H1 (cell line): ENCODE measurements at regions not wholly inside any gene's neighbourhood (a gene's known extent, or its start where the extent isn't known, plus 50 kb on each side); places are given as distances from the start of the nearest gene placed in this dataset.

Experiments used
- CTCF ChIA-PET: fragments of 300-600 bp; sonication (Branson Sonifier 250); formaldehyde crosslinking; loops from one replicate; lab custom pipeline; 2021; ENCODE audit not compliant: partially characterized antibody; lab: Charles Lee
- POLR2A ChIA-PET: fragments of 300-600 bp; sonication (Branson Sonifier 250); formaldehyde crosslinking; loops from one replicate; lab custom pipeline; 2021; ENCODE audit warnings: inconsistent platforms; ENCODE audit not compliant: partially characterized antibody; lab: Charles Lee
- DNase-seq, 2 experiments: peaks; one replicate each; pipeline versions ENCODE4 v3.0.0 to v3.0.0-alpha.2; 2010 to 2022; ENCODE audit warnings: low spot score in 2 of 2, low read depth in 1 of 2, mixed read lengths in 1 of 2
- FAIRE-seq: peaks from 2 replicates; lab custom pipeline; 2011; peaks lifted over from hg19 to GRCh38; lab: Jason Lieb, UNC
- H2AFZ ChIP-seq: 2 replicates; pipeline ENCODE4 v1.8.1; 2012; ENCODE audit warnings: low read length, inconsistent platforms
- H2AK5ac ChIP-seq: 2 replicates; pipeline ENCODE4 v1.6.1; 2013; ENCODE audit warnings: low read depth, low read length
- H2BK120ac ChIP-seq: replicated peaks from 2 replicates; pipeline ENCODE3; 2013; ENCODE audit warnings: low read depth, low read length, inconsistent platforms
- H2BK12ac ChIP-seq: 2 replicates; pipeline ENCODE4 v1.6.1; 2013; ENCODE audit warnings: low read depth, low read length
- H2BK15ac ChIP-seq: 2 replicates; pipeline ENCODE4 v1.6.1; 2013; ENCODE audit warnings: low read length
- H2BK20ac ChIP-seq: 2 replicates; pipeline ENCODE4 v1.6.1; 2013; ENCODE audit warnings: low read length
- H2BK5ac ChIP-seq: 2 replicates; pipeline ENCODE4 v1.6.1; 2013; ENCODE audit warnings: low read depth, low read length
- H3K14ac ChIP-seq: 2 replicates; pipeline ENCODE4 v1.6.1; 2013; ENCODE audit warnings: inconsistent platforms; ENCODE audit not compliant: insufficient read length
- H3K18ac ChIP-seq: 2 replicates; pipeline ENCODE4 v1.6.1; 2013; ENCODE audit warnings: low read length; ENCODE audit errors: extremely low read depth
- H3K23ac ChIP-seq: 2 replicates; pipeline ENCODE4 v1.6.1; 2013; ENCODE audit warnings: inconsistent platforms; ENCODE audit not compliant: insufficient read length
- H3K23me2 ChIP-seq: 2 replicates; pipeline ENCODE4 v1.6.1; 2013; ENCODE audit warnings: low read depth, low read length
- H3K27ac ChIP-seq: 2 replicates; pipeline ENCODE4 v1.6.1; 2011; ENCODE audit warnings: low read depth, low read length, inconsistent platforms
- H3K27me3 ChIP-seq, 4 experiments: replicated peaks in 1 of 4; 1 replicate in 1 of 4; 2 replicates in 3 of 4; pipeline versions ENCODE4 v1.6.1 to v1.8.1; 2011 to 2013; ENCODE audit warnings: low read length in 3 of 4, mild to moderate bottlenecking in 3 of 4, inconsistent platforms in 2 of 4, mixed read lengths in 2 of 4, moderate library complexity in 1 of 4; ENCODE audit not compliant: control insufficient read depth in 3 of 4, insufficient read depth in 3 of 4; ENCODE audit errors: extremely low read depth in 1 of 4
- H3K36me3 ChIP-seq, 4 experiments: 2 replicates each; pipeline versions ENCODE4 v1.6.1 to v1.8.1; 2011 to 2013; ENCODE audit warnings: mild to moderate bottlenecking in 4 of 4, low read length in 3 of 4, moderate library complexity in 2 of 4, control low read depth in 1 of 4, inconsistent platforms in 1 of 4; ENCODE audit not compliant: insufficient read depth in 4 of 4, control insufficient read depth in 2 of 4
- H3K4ac ChIP-seq: replicated peaks from 2 replicates; pipeline ENCODE3; 2013; ENCODE audit warnings: low read length, low read depth, mixed read lengths, inconsistent platforms; ENCODE audit not compliant: insufficient read length
- H3K4me1 ChIP-seq, 4 experiments: replicated peaks in 1 of 4; 1 replicate in 1 of 4; 2 replicates in 3 of 4; pipeline versions ENCODE4 v1.6.1 to v1.8.1; 2011 to 2013; ENCODE audit warnings: low read length in 3 of 4, inconsistent platforms in 2 of 4, mixed read lengths in 1 of 4; ENCODE audit not compliant: insufficient read depth in 4 of 4, control insufficient read depth in 3 of 4
- H3K4me2 ChIP-seq, 2 experiments: 2 replicates each; pipeline versions ENCODE4 v1.6.1 to v1.8.1; 2011 to 2013; ENCODE audit warnings: low read depth in 2 of 2, low read length in 2 of 2, control low read depth in 1 of 2, inconsistent platforms in 1 of 2, mild to moderate bottlenecking in 1 of 2; ENCODE audit not compliant: insufficient read depth in 1 of 2
- H3K4me3 ChIP-seq, 4 experiments: fragments of 200-600, 300-600 bp in 1 of 4; sonication (generic), shearing (Covaris generic), sonication (Bioruptor Twin) in 1 of 4; 2 replicates each; pipeline versions ENCODE4 v1.5.1 to v1.8.1; 2011 to 2016; ENCODE audit warnings: low read length in 4 of 4, low read depth in 3 of 4, control low read depth in 2 of 4, inconsistent platforms in 2 of 4, mild to moderate bottlenecking in 2 of 4, mixed read lengths in 1 of 4, moderate library complexity in 1 of 4; ENCODE audit not compliant: insufficient read depth in 2 of 4; ENCODE audit errors: extremely low read depth in 1 of 4
- H3K56ac ChIP-seq: replicated peaks from 2 replicates; pipeline ENCODE3; 2013; ENCODE audit warnings: low read depth, mild to moderate bottlenecking, mixed read lengths, low read length, inconsistent platforms; ENCODE audit not compliant: insufficient read length
- H3K79me1 ChIP-seq: 2 replicates; pipeline ENCODE4 v1.6.1; 2013; ENCODE audit warnings: low read depth, low read length, control low read depth
- H3K79me2 ChIP-seq, 2 experiments: 2 replicates each; pipeline versions ENCODE4 v1.6.1 to v1.8.1; 2012 to 2013; ENCODE audit warnings: low read length in 2 of 2, mild to moderate bottlenecking in 2 of 2, inconsistent platforms in 1 of 2; ENCODE audit not compliant: insufficient read depth in 2 of 2, control insufficient read depth in 1 of 2
- H3K9ac ChIP-seq, 4 experiments: replicated peaks in 1 of 4; 1 replicate in 1 of 4; 2 replicates in 3 of 4; pipeline versions ENCODE4 v1.6.1 to v1.8.1; 2011 to 2013; ENCODE audit warnings: low read depth in 3 of 4, low read length in 3 of 4, control low read depth in 2 of 4, mild to moderate bottlenecking in 2 of 4, moderate library complexity in 2 of 4, inconsistent platforms in 1 of 4; ENCODE audit errors: extremely low read depth in 1 of 4
- H3K9me3 ChIP-seq, 2 experiments: 2 replicates each; pipeline versions ENCODE4 v1.6.1 to v1.8.1; 2012 to 2013; ENCODE audit warnings: mild to moderate bottlenecking in 2 of 2, moderate library complexity in 2 of 2, control low read depth in 1 of 2, inconsistent platforms in 1 of 2, low read depth in 1 of 2, low read length in 1 of 2, mixed read lengths in 1 of 2; ENCODE audit not compliant: insufficient read depth in 2 of 2
- H4K20me1 ChIP-seq, 2 experiments: replicated peaks in 1 of 2; 2 replicates each; pipeline versions ENCODE3 to v1.8.1; 2011 to 2013; ENCODE audit warnings: inconsistent platforms in 2 of 2, low read length in 2 of 2, mild to moderate bottlenecking in 1 of 2; ENCODE audit not compliant: insufficient read depth in 2 of 2, control insufficient read depth in 1 of 2
- H4K5ac ChIP-seq: 2 replicates; pipeline ENCODE4 v1.6.1; 2013; ENCODE audit warnings: low read length, low read depth, mixed read lengths, inconsistent platforms; ENCODE audit not compliant: insufficient read length
- H4K8ac ChIP-seq: 2 replicates; pipeline ENCODE4 v1.8.0; 2013; ENCODE audit warnings: mild to moderate bottlenecking, moderate library complexity, low read length, inconsistent platforms; ENCODE audit not compliant: insufficient read depth; ENCODE audit errors: extremely low read depth
- H4K91ac ChIP-seq: replicated peaks from 2 replicates; pipeline ENCODE3; 2013; ENCODE audit warnings: low read length, mixed read lengths, inconsistent platforms; ENCODE audit not compliant: insufficient read length
- BRCA1 ChIP-seq: IDR thresholded peaks from 2 replicates; pipeline ENCODE4 v1.6.1; 2012; ENCODE audit warnings: low read depth, low read length, improper control_type of control experiment
- CREB1 ChIP-seq: IDR thresholded peaks from 2 replicates; pipeline ENCODE4 v1.6.1; 2012; ENCODE audit warnings: inconsistent platforms
- SIN3A ChIP-seq, 2 experiments: IDR thresholded peaks in 1 of 2; conservative IDR thresholded peaks in 1 of 2; 2 replicates each; pipeline ENCODE4 v1.6.1; 2011 to 2012; ENCODE audit warnings: low read length in 2 of 2, improper control_type of control experiment in 1 of 2, low read depth in 1 of 2, mild to moderate bottlenecking in 1 of 2
- TEAD4 ChIP-seq: IDR thresholded peaks from 2 replicates; pipeline ENCODE4 v1.6.1; 2012; ENCODE audit warnings: low read depth, low read length, inconsistent platforms, mixed read lengths
- WGBS, 2 experiments: shearing (Covaris generic) in 1 of 2; methylation state at CpG; one replicate each; pipeline versions ENCODE4 v1.1.6 to v1.1.7; 2013 to 2015; ENCODE audit warnings: low lambda C conversion rate in 2 of 2, mixed read lengths in 2 of 2, inconsistent platforms in 1 of 2, low coverage in 1 of 2, missing lambda C conversion rate in 1 of 2; ENCODE audit not compliant: insufficient replicate concordance in 2 of 2, insufficient coverage in 1 of 2, insufficient read length in 1 of 2; ENCODE audit errors: extremely low coverage in 1 of 2, missing lambda C conversion rate in 1 of 2; 5-methylcytosine and 5-hydroxymethylcytosine counted together

DNA sequence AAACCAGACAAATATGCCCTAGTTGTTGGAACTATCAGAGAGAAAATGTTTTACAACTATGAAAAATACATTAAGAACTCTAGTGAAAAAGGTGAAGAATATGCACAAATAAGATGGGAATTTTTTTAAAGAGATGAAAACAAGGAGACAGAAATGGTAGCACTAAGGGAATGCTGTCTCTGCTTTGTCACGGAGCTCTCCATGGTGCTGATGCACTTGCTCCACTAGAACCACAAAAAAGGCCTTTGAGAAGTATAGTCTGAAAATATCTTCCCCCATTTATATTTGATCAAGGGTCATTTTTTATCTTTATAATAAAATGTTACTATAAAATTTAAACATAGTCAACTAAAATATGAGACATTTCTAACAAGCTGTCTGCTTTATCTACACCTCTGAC is 1655.5 kb upstream of the AGA start:
- Histone ChIP-seq H2AFZ (no peak overlapping the region), H3K79me2 (no peaks in the 10 kb centered on the region), H3K14ac (no peak overlapping the region), H3K23me2 (no peaks in the 10 kb centered on the region), H3K23ac (no peak overlapping the region), H4K8ac (no peak overlapping the region), H3K36me3 (no peaks in the 10 kb centered on the region), H3K4ac (no peak overlapping the region), H3K4me3 (no peak overlapping the region), H3K18ac (no peak overlapping the region), H2BK20ac (no peak overlapping the region), H3K9ac (no peak overlapping the region), H2BK12ac (no peak overlapping the region), H4K5ac (no peak overlapping the region), H3K56ac (no peak overlapping the region), H4K20me1 (no peaks in the 10 kb centered on the region), H3K4me2 (no peak overlapping the region), H3K4me1 (no peaks in the 10 kb centered on the region), H2BK120ac (no peak overlapping the region), H3K79me1 (no peaks in the 10 kb centered on the region), H2AK5ac (no peak overlapping the region), H3K27ac (no peak overlapping the region), H3K27me3 (no peaks in the 10 kb centered on the region), H2BK5ac (no peak overlapping the region), H3K9me3 (no peaks in the 10 kb centered on the region), H4K91ac (no peak overlapping the region), H2BK15ac (no peak overlapping the region)
- WGBS, 2 experiments, result 12% methylated on average over 1 of the region's 1 CpG; no CpG with 5 or more reads in 1 of the 2 experiments
- FAIRE-seq (no peak), DNase-seq (peak in 1 of 2 experiments; percentile 62)
- 0 out of 2 replicates have a peak, but pooled peaks have one; percentile 42 for TF ChIP-seq CREB1
- TF ChIP-seq BRCA1, result no peak
- 0 out of 4 replicates have a peak, but pooled peaks of 1 of the 2 experiments have one; percentile 32 for TF ChIP-seq SIN3A (conservative IDR thresholded peaks at IDR 0.05 in 1 of 2, IDR thresholded peaks at IDR 0.05 in 1 of 2; ENCODE audit: low read depth in 1 of 2, low read length in 2 of 2)
- TF ChIP-seq TEAD4, result peak; percentile 63
- ChIA-PET POLR2A (interaction anchor here (1.6 kb wide), 1 partner anchor 67 kb away, joined by 5 read pairs; no protein-coding TSS in a partner anchor), CTCF (no interaction called here)
